ENCODE measurements at regions not wholly inside any gene's neighbourhood (a gene's known extent, or its start where the extent isn't known, plus 50 kb on each side); places are given as distances from the start of the nearest gene placed in this dataset.

DNA sequence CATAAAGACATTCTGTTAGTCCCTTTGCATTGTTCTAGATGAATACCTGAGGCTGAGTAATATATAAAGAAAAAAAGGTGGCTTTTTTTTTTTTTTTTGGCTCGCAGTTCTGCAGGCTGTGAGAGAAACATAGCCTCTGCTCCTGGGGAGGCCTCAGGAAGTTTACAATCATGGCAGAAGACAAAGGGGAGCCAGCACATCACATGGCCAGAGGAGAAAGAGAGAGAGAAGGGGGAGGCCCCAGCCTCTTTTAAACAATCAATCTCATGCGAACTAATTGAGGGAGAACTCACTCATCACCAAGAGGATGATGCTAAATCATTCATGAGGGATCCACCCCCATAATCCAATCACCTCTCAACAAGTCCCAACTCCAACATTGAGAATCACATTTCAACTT is 364.0 kb upstream of the EPHA5 start:
- Histone ChIP-seq H3K4me2 (ENCODE audit: low read length) (no peak overlapping the region), H3K27me3 (ENCODE audit: control insufficient read depth, low read length) (no peaks in the 10 kb centered on the region), H3K9me3 (ENCODE audit: control insufficient read depth, insufficient read depth, low read length) (0 out of 2 replicates have a peak, but pooled peaks cover 3% of the 10 kb centered on the region), H3K27ac (ENCODE audit: low read depth, low read length) (no peak overlapping the region), H3K4me1 (ENCODE audit: control insufficient read depth, low read length) (no peaks in the 10 kb centered on the region), H4K20me1 (ENCODE audit: control insufficient read depth, insufficient read depth, low read depth, low read length) (no peaks in the 10 kb centered on the region), H3K9me2 (replicated peaks; ENCODE audit: control insufficient read depth, low read length) (no peaks in the 10 kb centered on the region), H3K36me3 (ENCODE audit: control insufficient read depth, low read length) (no peaks in the 10 kb centered on the region), H3F3A (ENCODE audit: control insufficient read depth, insufficient read depth) (no peaks in the 10 kb centered on the region), H3K79me2 (ENCODE audit: control insufficient read depth, low read length) (no peaks in the 10 kb centered on the region), H3K4me3 (ENCODE audit: low read length) (no peak overlapping the region)
- TF ChIP-seq EZH2phosphoT487 (IDR thresholded peaks at IDR 0.05; ENCODE audit: borderline replicate concordance, low read length), result no peak
- TF ChIP-seq, protein P1, sequence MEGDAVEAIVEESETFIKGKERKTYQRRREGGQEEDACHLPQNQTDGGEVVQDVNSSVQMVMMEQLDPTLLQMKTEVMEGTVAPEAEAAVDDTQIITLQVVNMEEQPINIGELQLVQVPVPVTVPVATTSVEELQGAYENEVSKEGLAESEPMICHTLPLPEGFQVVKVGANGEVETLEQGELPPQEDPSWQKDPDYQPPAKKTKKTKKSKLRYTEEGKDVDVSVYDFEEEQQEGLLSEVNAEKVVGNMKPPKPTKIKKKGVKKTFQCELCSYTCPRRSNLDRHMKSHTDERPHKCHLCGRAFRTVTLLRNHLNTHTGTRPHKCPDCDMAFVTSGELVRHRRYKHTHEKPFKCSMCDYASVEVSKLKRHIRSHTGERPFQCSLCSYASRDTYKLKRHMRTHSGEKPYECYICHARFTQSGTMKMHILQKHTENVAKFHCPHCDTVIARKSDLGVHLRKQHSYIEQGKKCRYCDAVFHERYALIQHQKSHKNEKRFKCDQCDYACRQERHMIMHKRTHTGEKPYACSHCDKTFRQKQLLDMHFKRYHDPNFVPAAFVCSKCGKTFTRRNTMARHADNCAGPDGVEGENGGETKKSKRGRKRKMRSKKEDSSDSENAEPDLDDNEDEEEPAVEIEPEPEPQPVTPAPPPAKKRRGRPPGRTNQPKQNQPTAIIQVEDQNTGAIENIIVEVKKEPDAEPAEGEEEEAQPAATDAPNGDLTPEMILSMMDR (IDR thresholded peaks at IDR 0.05; ENCODE audit: low read depth, low read length, poor library complexity, severe bottlenecking), result no peak

DNA sequence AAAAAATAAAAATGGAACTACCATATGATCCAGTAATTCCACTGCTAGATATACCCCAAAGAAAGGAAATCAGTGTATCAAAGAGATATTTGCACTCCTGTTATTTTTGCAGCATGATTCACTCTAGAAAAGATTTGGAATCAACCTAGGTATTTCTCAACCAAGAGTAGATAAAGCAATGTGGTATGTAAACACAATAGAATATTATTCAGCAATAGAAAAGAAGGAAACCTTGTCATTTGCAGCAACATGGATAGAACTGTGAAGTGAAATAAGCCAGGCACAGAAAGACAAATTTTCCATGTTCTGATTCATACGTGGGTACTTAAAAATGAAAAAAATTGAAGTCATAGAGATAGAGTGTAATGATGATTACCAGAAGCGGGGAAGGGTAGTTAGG is 362.3 kb upstream of the EPHA5 start:
- Histone ChIP-seq H3K27me3 (ENCODE audit: control insufficient read depth, low read length) (no peaks in the 10 kb centered on the region), H3F3A (ENCODE audit: control insufficient read depth, insufficient read depth) (no peaks in the 10 kb centered on the region), H3K36me3 (ENCODE audit: control insufficient read depth, low read length) (no peaks in the 10 kb centered on the region), H3K4me2 (ENCODE audit: low read length) (no peak overlapping the region), H4K20me1 (ENCODE audit: control insufficient read depth, insufficient read depth, low read depth, low read length) (no peaks in the 10 kb centered on the region), H3K9me2 (replicated peaks; ENCODE audit: control insufficient read depth, low read length) (no peaks in the 10 kb centered on the region), H3K9me3 (ENCODE audit: control insufficient read depth, insufficient read depth, low read length) (0 out of 2 replicates have a peak, but pooled peaks cover 3% of the 10 kb centered on the region), H3K4me3 (ENCODE audit: low read length) (no peak overlapping the region), H3K79me2 (ENCODE audit: control insufficient read depth, low read length) (no peaks in the 10 kb centered on the region), H3K4me1 (ENCODE audit: control insufficient read depth, low read length) (no peaks in the 10 kb centered on the region), H3K27ac (ENCODE audit: low read depth, low read length) (no peak overlapping the region)
- no peak for TF ChIP-seq EZH2phosphoT487 (IDR thresholded peaks at IDR 0.05; ENCODE audit: borderline replicate concordance, low read length)
- TF ChIP-seq, protein P1 (IDR thresholded peaks at IDR 0.05; ENCODE audit: low read depth, low read length, poor library complexity, severe bottlenecking), result no peak

DNA sequence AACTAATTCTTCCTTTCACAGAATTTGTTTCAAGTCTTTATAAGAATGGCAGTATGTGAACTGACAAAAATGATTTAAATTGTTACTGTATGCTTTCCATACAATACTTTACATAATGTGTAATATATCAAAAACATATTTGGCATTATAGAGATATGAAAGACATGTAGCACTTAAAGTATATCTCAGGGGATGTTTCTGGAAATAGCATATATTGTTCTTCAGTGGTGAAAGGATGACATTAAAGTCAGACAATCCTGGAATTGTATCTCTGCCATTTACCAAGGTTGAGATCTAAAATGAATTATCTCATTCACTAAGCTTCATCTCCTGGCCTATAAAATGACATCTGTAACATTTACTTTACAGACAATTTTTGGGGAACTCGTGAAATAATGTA is 358.4 kb upstream of the EPHA5 start:
- H3K79me2 ChIP-seq (ENCODE audit: control insufficient read depth, low read length), result no peaks in the 10 kb centered on the region
- TF ChIP-seq, protein P1 (IDR thresholded peaks at IDR 0.05; ENCODE audit: low read depth, low read length, poor library complexity, severe bottlenecking), result no peak
- no peak for TF ChIP-seq EZH2phosphoT487 (IDR thresholded peaks at IDR 0.05; ENCODE audit: borderline replicate concordance, low read length)
- H3K4me3 ChIP-seq (ENCODE audit: low read length), result no peak overlapping the region
- H4K20me1 ChIP-seq (ENCODE audit: control insufficient read depth, insufficient read depth, low read depth, low read length), result no peaks in the 10 kb centered on the region
- no peaks in the 10 kb centered on the region for H3K36me3 ChIP-seq (ENCODE audit: control insufficient read depth, low read length)
- 0 out of 2 replicates have a peak, but pooled peaks cover 3% of the 10 kb centered on the region for H3K9me3 ChIP-seq (ENCODE audit: control insufficient read depth, insufficient read depth, low read length)
- no peaks in the 10 kb centered on the region for H3F3A ChIP-seq (ENCODE audit: control insufficient read depth, insufficient read depth)
- H3K27me3 ChIP-seq (ENCODE audit: control insufficient read depth, low read length), result no peaks in the 10 kb centered on the region
- no peak overlapping the region for H3K27ac ChIP-seq (ENCODE audit: low read depth, low read length)
- H3K9me2 ChIP-seq (replicated peaks; ENCODE audit: control insufficient read depth, low read length), result no peaks in the 10 kb centered on the region
- H3K4me2 ChIP-seq (ENCODE audit: low read length), result no peak overlapping the region
- no peaks in the 10 kb centered on the region for H3K4me1 ChIP-seq (ENCODE audit: control insufficient read depth, low read length)
